Mesothelial cell of epicardium (in vitro differentiated cells): ENCODE measurements at regions not wholly inside any gene's neighbourhood (a gene's known extent, or its start where the extent isn't known, plus 50 kb on each side); places are given as distances from the start of the nearest gene placed in this dataset.

Experiments
- DNase-seq, 2 experiments: peaks; one replicate each; pipeline ENCODE4 v3.0.0; 2021; ENCODE audit warnings: low spot score in 2 of 2; ENCODE audit not compliant: unreplicated experiment in 2 of 2
- H3K27ac Mint-ChIP-seq: 2 replicates; pipeline ENCODE4 v1.8.0; 2021; ENCODE audit warnings: mixed read lengths
- H3K27me3 Mint-ChIP-seq: 2 replicates; pipeline ENCODE4 v1.8.0; 2021; ENCODE audit warnings: low read depth, mixed read lengths
- H3K36me3 Mint-ChIP-seq: 2 replicates; pipeline ENCODE4 v1.8.0; 2021; ENCODE audit warnings: mixed read lengths
- H3K4me1 Mint-ChIP-seq: 2 replicates; pipeline ENCODE4 v1.8.0; 2021; ENCODE audit warnings: mixed read lengths
- H3K4me3 Mint-ChIP-seq: 2 replicates; pipeline ENCODE4 v1.8.0; 2021; ENCODE audit warnings: mild to moderate bottlenecking, moderate library complexity, mixed read lengths
- H3K9me3 Mint-ChIP-seq: 2 replicates; pipeline ENCODE4 v1.8.0; 2021; ENCODE audit warnings: mixed read lengths
- TF ChIP-seq, protein P1 (sequence below): fragments of 200-600 bp; sonication (generic); IDR thresholded peaks from one replicate; pipeline ENCODE4 v1.5.0; 2021; ENCODE audit warnings: antibody characterized with exemption; ENCODE audit not compliant: unreplicated experiment

DNA sequence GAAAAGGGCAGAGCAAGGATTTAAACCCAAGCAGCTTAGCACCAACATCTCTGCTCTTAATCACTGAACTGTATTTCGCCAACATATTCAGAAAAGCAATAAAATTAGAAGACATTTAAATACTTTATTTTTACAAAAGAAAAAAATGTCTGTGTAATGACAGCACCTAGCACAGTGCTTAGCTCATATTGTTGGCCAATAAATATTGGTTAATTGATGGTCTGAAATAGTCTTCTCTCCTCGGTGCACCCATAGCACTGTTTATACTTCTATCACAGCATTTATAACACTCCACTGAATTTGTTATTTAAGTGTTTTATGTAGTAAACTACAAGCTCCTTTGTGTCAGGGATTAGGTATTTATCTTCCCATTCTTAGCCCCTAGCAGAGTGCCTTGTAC lies 70.9 kb upstream of the PLPPR4 start:
- no peak overlapping the region for H3K27ac Mint-ChIP-seq

DNA sequence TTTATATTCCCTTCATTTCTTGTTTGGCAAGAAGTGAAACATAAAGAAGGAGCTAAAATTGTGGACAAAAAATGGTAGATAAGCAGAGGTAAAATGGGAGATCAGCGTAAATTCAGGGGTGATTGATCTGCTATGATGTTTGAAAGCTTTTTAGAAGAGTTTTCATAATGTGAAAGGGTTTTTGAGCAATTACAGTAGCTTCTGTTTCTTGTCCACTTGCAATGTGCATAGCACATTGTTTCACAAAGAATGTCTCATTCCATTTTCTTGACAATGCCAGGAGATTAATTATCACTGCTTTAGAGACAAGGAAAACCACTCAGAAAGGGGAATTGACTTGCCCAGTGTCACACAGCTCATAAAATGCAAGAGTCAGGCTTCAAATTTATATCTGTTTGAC lies 65.9 kb upstream of the PLPPR4 start:
- H3K27ac Mint-ChIP-seq: no peak overlapping the region
- H3K27me3 Mint-ChIP-seq: no peaks in the 10 kb centered on the region
- no peaks in the 10 kb centered on the region for H3K36me3 Mint-ChIP-seq
- no peak overlapping the region for H3K4me3 Mint-ChIP-seq
- H3K9me3 Mint-ChIP-seq: no peaks in the 10 kb centered on the region
- peaks cover 3% of the 10 kb centered on the region for H3K4me1 Mint-ChIP-seq
- no peak for DNase-seq
- TF ChIP-seq, protein P1, sequence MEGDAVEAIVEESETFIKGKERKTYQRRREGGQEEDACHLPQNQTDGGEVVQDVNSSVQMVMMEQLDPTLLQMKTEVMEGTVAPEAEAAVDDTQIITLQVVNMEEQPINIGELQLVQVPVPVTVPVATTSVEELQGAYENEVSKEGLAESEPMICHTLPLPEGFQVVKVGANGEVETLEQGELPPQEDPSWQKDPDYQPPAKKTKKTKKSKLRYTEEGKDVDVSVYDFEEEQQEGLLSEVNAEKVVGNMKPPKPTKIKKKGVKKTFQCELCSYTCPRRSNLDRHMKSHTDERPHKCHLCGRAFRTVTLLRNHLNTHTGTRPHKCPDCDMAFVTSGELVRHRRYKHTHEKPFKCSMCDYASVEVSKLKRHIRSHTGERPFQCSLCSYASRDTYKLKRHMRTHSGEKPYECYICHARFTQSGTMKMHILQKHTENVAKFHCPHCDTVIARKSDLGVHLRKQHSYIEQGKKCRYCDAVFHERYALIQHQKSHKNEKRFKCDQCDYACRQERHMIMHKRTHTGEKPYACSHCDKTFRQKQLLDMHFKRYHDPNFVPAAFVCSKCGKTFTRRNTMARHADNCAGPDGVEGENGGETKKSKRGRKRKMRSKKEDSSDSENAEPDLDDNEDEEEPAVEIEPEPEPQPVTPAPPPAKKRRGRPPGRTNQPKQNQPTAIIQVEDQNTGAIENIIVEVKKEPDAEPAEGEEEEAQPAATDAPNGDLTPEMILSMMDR: no peak

More for the DNA sequence above, 70.9 kb upstream of the PLPPR4 start:
- TF ChIP-seq, protein P1: no peak
- H3K4me3 Mint-ChIP-seq: no peak overlapping the region
- H3K4me1 Mint-ChIP-seq: peaks cover 3% of the 10 kb centered on the region
- no peaks in the 10 kb centered on the region for H3K9me3 Mint-ChIP-seq
- DNase-seq: no peak
- H3K27me3 Mint-ChIP-seq: no peaks in the 10 kb centered on the region
- H3K36me3 Mint-ChIP-seq: no peaks in the 10 kb centered on the region

DNA sequence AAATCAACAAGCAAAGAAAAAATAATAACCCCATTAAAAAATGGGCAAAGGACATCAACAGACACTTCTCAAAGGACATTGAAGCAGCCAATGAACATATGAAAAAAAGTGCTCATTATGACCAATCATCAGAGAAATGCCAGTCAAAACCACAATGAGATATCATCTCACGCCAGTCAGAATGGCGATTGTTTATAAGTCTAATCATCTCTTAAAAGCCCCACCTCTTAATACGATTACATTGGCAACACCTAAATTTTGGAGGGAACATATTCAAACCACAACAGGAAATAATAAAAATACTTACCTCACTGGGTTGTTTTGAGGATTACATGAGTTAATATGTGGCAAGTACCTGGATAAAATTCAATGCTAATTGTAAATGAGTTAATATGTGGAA lies 57.1 kb upstream of the PLPPR4 start:
- no peak overlapping the region for H3K27ac Mint-ChIP-seq
- H3K4me1 Mint-ChIP-seq: no peaks in the 10 kb centered on the region
- H3K4me3 Mint-ChIP-seq: no peak overlapping the region
- DNase-seq: no peak
- TF ChIP-seq, protein P1: no peak
- no peaks in the 10 kb centered on the region for H3K27me3 Mint-ChIP-seq
- H3K9me3 Mint-ChIP-seq: no peaks in the 10 kb centered on the region
- H3K36me3 Mint-ChIP-seq: no peaks in the 10 kb centered on the region
